ENCODE measurements at regions not wholly inside any gene's neighbourhood (a gene's known extent, or its start where the extent isn't known, plus 50 kb on each side); places are given as distances from the start of the nearest gene placed in this dataset.

GRCh38 chr12:89080793-89081465, 271.4 kb downstream of the DUSP6 start:
- TF ChIP-seq CTCF (IDR thresholded peaks at IDR 0.05 in 4 of 5, conservative IDR thresholded peaks at IDR 0.05 in 1 of 5) (no peak), POLR2A (IDR thresholded peaks at IDR 0.05) (no peak)
